Parathyroid adenoma (tissue), 2 donors: ENCODE measurements at regions not wholly inside any gene's neighbourhood (a gene's known extent, or its start where the extent isn't known, plus 50 kb on each side); places are given as distances from the start of the nearest gene placed in this dataset.

Experiments
- H2AFZ ChIP-seq: fragments of 300-600 bp; sonication (generic); one replicate; pipeline ENCODE4 v1.7.0; 2017; ENCODE audit warnings: antibody characterized with exemption, mild to moderate bottlenecking
- H3K27ac ChIP-seq: fragments of 300-600 bp; sonication (generic); one replicate; pipeline ENCODE4 v1.7.0; 2017
- H3K27me3 ChIP-seq: fragments of 300-600 bp; sonication (generic); one replicate; pipeline ENCODE4 v1.7.0; 2017; ENCODE audit warnings: low read length; ENCODE audit not compliant: control insufficient read depth, insufficient read depth
- H3K36me3 ChIP-seq: fragments of 300-600 bp; sonication (generic); one replicate; pipeline ENCODE4 v1.7.0; 2017; ENCODE audit warnings: low read length; ENCODE audit not compliant: control insufficient read depth, insufficient read depth
- H3K4me1 ChIP-seq: fragments of 300-600 bp; sonication (generic); one replicate; pipeline ENCODE4 v1.7.0; 2017; ENCODE audit warnings: control low read depth
- H3K4me2 ChIP-seq: fragments of 300-600 bp; sonication (generic); one replicate; pipeline ENCODE4 v1.7.0; 2017; ENCODE audit warnings: low read length
- H3K4me3 ChIP-seq: fragments of 300-600 bp; sonication (generic); one replicate; pipeline ENCODE4 v1.7.0; 2017; ENCODE audit warnings: low read depth, low read length
- H3K79me2 ChIP-seq: fragments of 300-600 bp; sonication (generic); one replicate; pipeline ENCODE4 v1.7.0; 2017; ENCODE audit warnings: control low read depth
- H3K9ac ChIP-seq: fragments of 300-600 bp; sonication (generic); one replicate; pipeline ENCODE4 v1.7.0; 2017; ENCODE audit warnings: mild to moderate bottlenecking
- H3K9me3 ChIP-seq: fragments of 300-600 bp; sonication (generic); one replicate; pipeline ENCODE4 v1.7.0; 2017; ENCODE audit warnings: low read length; ENCODE audit not compliant: control insufficient read depth
- TF ChIP-seq, protein P1 (sequence below): fragments of 300-600 bp; sonication (generic); IDR thresholded peaks from one replicate; pipeline ENCODE4 v1.7.0; 2017; ENCODE audit warnings: antibody characterized with exemption, mild to moderate bottlenecking
- donor health status: primary hyperparathyroidism.

DNA sequence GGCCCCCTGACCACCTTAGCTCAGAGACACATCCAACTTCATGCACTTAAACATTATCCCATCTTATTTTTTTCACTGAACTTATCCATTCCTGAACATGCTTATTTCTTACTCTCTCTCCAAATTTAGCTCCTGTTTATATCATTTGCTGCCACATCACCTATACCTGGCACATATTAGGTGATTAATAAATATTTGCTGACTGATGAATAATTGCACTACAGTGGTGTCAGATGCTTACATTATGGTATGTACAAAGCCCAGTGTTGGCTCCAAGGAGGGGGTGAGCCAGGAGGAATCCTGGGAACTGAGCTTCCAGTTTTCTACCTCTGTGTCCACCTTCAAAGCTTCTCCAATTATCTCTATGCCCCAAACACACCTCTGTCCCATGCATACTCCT lies 124.0 kb upstream of the PMFBP1 start:
- no peak overlapping the region for H2AFZ ChIP-seq
- H3K4me2 ChIP-seq, result no peak overlapping the region
- no peaks in the 10 kb centered on the region for H3K9me3 ChIP-seq
- no peak overlapping the region for H3K27ac ChIP-seq
- TF ChIP-seq, protein P1, sequence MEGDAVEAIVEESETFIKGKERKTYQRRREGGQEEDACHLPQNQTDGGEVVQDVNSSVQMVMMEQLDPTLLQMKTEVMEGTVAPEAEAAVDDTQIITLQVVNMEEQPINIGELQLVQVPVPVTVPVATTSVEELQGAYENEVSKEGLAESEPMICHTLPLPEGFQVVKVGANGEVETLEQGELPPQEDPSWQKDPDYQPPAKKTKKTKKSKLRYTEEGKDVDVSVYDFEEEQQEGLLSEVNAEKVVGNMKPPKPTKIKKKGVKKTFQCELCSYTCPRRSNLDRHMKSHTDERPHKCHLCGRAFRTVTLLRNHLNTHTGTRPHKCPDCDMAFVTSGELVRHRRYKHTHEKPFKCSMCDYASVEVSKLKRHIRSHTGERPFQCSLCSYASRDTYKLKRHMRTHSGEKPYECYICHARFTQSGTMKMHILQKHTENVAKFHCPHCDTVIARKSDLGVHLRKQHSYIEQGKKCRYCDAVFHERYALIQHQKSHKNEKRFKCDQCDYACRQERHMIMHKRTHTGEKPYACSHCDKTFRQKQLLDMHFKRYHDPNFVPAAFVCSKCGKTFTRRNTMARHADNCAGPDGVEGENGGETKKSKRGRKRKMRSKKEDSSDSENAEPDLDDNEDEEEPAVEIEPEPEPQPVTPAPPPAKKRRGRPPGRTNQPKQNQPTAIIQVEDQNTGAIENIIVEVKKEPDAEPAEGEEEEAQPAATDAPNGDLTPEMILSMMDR, result no peak
- no peak overlapping the region for H3K9ac ChIP-seq
- no peaks in the 10 kb centered on the region for H3K27me3 ChIP-seq
- no peaks in the 10 kb centered on the region for H3K36me3 ChIP-seq
- H3K4me1 ChIP-seq, result no peaks in the 10 kb centered on the region
- no peaks in the 10 kb centered on the region for H3K79me2 ChIP-seq
- no peak overlapping the region for H3K4me3 ChIP-seq

DNA sequence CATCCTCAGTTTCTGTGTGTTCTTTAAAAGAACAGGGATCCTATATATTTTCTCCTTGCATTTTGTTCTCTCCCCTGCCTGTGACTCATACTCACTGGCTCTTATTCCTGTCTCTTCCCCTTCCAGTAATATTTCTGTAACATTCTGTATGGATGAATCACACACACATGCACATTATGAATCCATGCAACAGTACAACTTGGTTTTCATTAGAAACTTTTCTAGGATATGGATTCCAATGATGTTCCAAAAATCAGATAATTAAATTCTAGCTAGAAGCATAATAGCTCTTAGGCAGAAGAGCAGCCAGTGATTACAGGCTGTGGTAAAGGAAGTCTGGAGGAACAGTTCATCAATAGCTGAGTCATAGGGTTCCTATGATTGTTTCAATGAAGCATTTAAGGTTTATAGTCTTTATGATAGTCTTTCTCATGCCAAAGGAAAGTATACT lies 119.6 kb upstream of the PMFBP1 start:
- no peak overlapping the region for H2AFZ ChIP-seq
- no peak overlapping the region for H3K27ac ChIP-seq
- H3K79me2 ChIP-seq, result no peaks in the 10 kb centered on the region
- TF ChIP-seq, protein P1, result no peak
- no peaks in the 10 kb centered on the region for H3K36me3 ChIP-seq
- no peaks in the 10 kb centered on the region for H3K27me3 ChIP-seq
- H3K4me2 ChIP-seq, result no peak overlapping the region
- H3K4me1 ChIP-seq, result no peaks in the 10 kb centered on the region
- no peak overlapping the region for H3K4me3 ChIP-seq
- no peaks in the 10 kb centered on the region for H3K9me3 ChIP-seq
- H3K9ac ChIP-seq, result no peak overlapping the region

GRCh38 chr16:72291121-72291520 lies 119.2 kb upstream of the PMFBP1 start:
- no peak overlapping the region for H3K9ac ChIP-seq
- no peaks in the 10 kb centered on the region for H3K27me3 ChIP-seq
- no peak overlapping the region for H2AFZ ChIP-seq
- no peaks in the 10 kb centered on the region for H3K79me2 ChIP-seq
- TF ChIP-seq, protein P1, result no peak
- H3K27ac ChIP-seq, result no peak overlapping the region
- H3K9me3 ChIP-seq, result no peaks in the 10 kb centered on the region
- no peak overlapping the region for H3K4me2 ChIP-seq
- no peaks in the 10 kb centered on the region for H3K36me3 ChIP-seq
- no peaks in the 10 kb centered on the region for H3K4me1 ChIP-seq
- no peak overlapping the region for H3K4me3 ChIP-seq

GRCh38 chr16:72287649-72288048 lies 115.7 kb upstream of the PMFBP1 start:
- H3K4me3 ChIP-seq, result no peak overlapping the region
- H3K9me3 ChIP-seq, result no peaks in the 10 kb centered on the region
- no peaks in the 10 kb centered on the region for H3K79me2 ChIP-seq
- TF ChIP-seq, protein P1, result no peak
- H3K9ac ChIP-seq, result no peak overlapping the region
- H2AFZ ChIP-seq, result no peak overlapping the region
- no peak overlapping the region for H3K27ac ChIP-seq
- H3K4me2 ChIP-seq, result no peak overlapping the region
- H3K27me3 ChIP-seq, result no peaks in the 10 kb centered on the region
- H3K4me1 ChIP-seq, result no peaks in the 10 kb centered on the region
- no peaks in the 10 kb centered on the region for H3K36me3 ChIP-seq

DNA sequence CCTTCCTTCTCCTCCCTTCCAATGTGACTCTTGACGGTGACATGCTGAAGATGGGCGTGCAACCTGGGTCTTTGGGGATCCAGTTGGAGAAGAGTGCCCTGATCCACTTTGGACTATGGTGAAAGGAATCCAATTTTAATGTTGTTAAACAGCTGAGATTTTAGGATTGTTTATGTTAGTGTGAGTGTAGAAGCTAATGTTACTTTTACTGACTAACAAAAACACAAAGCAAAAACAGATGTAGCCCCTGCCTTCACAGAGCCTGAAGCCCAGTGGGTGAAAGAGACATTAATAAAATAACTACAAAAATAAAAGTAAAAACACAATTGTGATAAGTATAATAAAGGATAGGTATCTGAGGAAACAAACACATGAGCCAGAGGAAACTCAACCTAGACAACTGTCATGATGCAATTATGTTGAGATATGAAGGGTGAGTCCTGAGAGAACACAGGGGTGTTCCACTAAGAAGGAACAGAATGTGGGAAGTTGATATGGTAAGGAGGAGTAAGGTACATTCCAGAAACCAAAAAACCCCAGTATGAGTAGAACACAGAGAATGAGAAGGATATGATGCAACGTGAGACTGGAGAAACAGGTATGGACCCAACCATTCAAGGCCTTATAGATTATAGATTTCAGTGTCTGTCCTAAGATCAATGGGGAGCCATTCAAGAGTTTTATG lies 115.1 kb upstream of the PMFBP1 start:
- TF ChIP-seq, protein P1, result no peak
- Histone ChIP-seq H3K4me1 (no peaks in the 10 kb centered on the region), H3K9me3 (no peaks in the 10 kb centered on the region)

More for the DNA sequence above, 115.1 kb upstream of the PMFBP1 start:
- H3K36me3 ChIP-seq, result no peaks in the 10 kb centered on the region
- no peaks in the 10 kb centered on the region for H3K27me3 ChIP-seq
- H3K79me2 ChIP-seq, result no peaks in the 10 kb centered on the region
- H2AFZ ChIP-seq, result no peak overlapping the region
- no peak overlapping the region for H3K9ac ChIP-seq
- no peak overlapping the region for H3K27ac ChIP-seq
- no peak overlapping the region for H3K4me2 ChIP-seq
- no peak overlapping the region for H3K4me3 ChIP-seq
